ENCODE measurements at regions not wholly inside any gene's neighbourhood (a gene's known extent, or its start where the extent isn't known, plus 50 kb on each side); places are given as distances from the start of the nearest gene placed in this dataset.
"Not testable (repeated sequence)": the region's sequence is repeated elsewhere in the genome, so short reads cannot be mapped to it uniquely, and the experiment has no call there.

- TF ChIP-seq, protein P1, sequence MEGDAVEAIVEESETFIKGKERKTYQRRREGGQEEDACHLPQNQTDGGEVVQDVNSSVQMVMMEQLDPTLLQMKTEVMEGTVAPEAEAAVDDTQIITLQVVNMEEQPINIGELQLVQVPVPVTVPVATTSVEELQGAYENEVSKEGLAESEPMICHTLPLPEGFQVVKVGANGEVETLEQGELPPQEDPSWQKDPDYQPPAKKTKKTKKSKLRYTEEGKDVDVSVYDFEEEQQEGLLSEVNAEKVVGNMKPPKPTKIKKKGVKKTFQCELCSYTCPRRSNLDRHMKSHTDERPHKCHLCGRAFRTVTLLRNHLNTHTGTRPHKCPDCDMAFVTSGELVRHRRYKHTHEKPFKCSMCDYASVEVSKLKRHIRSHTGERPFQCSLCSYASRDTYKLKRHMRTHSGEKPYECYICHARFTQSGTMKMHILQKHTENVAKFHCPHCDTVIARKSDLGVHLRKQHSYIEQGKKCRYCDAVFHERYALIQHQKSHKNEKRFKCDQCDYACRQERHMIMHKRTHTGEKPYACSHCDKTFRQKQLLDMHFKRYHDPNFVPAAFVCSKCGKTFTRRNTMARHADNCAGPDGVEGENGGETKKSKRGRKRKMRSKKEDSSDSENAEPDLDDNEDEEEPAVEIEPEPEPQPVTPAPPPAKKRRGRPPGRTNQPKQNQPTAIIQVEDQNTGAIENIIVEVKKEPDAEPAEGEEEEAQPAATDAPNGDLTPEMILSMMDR (conservative IDR thresholded peaks at IDR 0.05 in 1 of 2, IDR thresholded peaks at IDR 0.05 in 1 of 2; ENCODE audit: extremely low read depth in 1 of 2, insufficient read depth in 1 of 2, low read depth in 1 of 2, low read length in 2 of 2), result not testable (repeated sequence)
- TF ChIP-seq EZH2 (IDR thresholded peaks at IDR 0.05; ENCODE audit: borderline replicate concordance, low read length), result not testable (repeated sequence)
These were observed 1029.6 kb downstream of the TLE1 start for GRCh38 chr9:80659751-80660150.

Data from mammary epithelial cell (primary cell).